Hepatocyte (in vitro differentiated cells): ENCODE measurements at regions not wholly inside any gene's neighbourhood (a gene's known extent, or its start where the extent isn't known, plus 50 kb on each side); places are given as distances from the start of the nearest gene placed in this dataset.

Experiments
- DNase-seq: peaks from one replicate; pipeline ENCODE4 v3.0.0-alpha.2; 2016; ENCODE audit warnings: low spot score
- H2AFZ ChIP-seq: fragments of 200-600 bp; sonication (generic); 2 replicates; pipeline ENCODE4 v1.6.0; 2016; ENCODE audit warnings: antibody characterized with exemption, mild to moderate bottlenecking
- H3K27ac ChIP-seq: fragments of 200-600 bp; sonication (generic); 2 replicates; pipeline ENCODE4 v1.5.1; 2016; ENCODE audit warnings: mild to moderate bottlenecking
- H3K27me3 ChIP-seq: fragments of 200-600 bp; sonication (generic); 2 replicates; pipeline ENCODE4 v1.6.1; 2016
- H3K36me3 ChIP-seq: fragments of 200-600 bp; sonication (generic); replicated peaks from 2 replicates; pipeline ENCODE4 v1.5.1; 2016; ENCODE audit warnings: low read depth; ENCODE audit not compliant: insufficient read depth
- H3K4me1 ChIP-seq: fragments of 200-600 bp; sonication (generic); 2 replicates; pipeline ENCODE4 v1.5.1; 2016; ENCODE audit warnings: mild to moderate bottlenecking, moderate library complexity; ENCODE audit not compliant: insufficient read depth
- H3K4me2 ChIP-seq: fragments of 200-600 bp; sonication (generic); 2 replicates; pipeline ENCODE4 v1.6.0; 2016
- H3K4me3 ChIP-seq: fragments of 200-600 bp; sonication (generic); 2 replicates; pipeline ENCODE4 v1.5.1; 2016; ENCODE audit warnings: mild to moderate bottlenecking
- H3K79me2 ChIP-seq: fragments of 200-600 bp; sonication (generic); 2 replicates; pipeline ENCODE4 v1.6.0; 2017; ENCODE audit warnings: mild to moderate bottlenecking
- H3K9me2 ChIP-seq: fragments of 200-600 bp; sonication (generic); replicated peaks from 2 replicates; pipeline ENCODE4 v1.6.0; 2017; ENCODE audit warnings: mild to moderate bottlenecking; ENCODE audit not compliant: insufficient read depth
- H3K9me3 ChIP-seq: fragments of 200-600 bp; sonication (generic); 2 replicates; pipeline ENCODE4 v1.5.1; 2016; ENCODE audit warnings: low read depth, mild to moderate bottlenecking
- H4K20me1 ChIP-seq: fragments of 200-600 bp; sonication (generic); 2 replicates; pipeline ENCODE4 v1.6.0; 2016; ENCODE audit warnings: mild to moderate bottlenecking; ENCODE audit not compliant: insufficient read depth, poor library complexity, severe bottlenecking
- CTCF ChIP-seq: fragments of 200-600 bp; sonication (generic); IDR thresholded peaks from 2 replicates; pipeline ENCODE4 v1.5.1; 2016; ENCODE audit warnings: antibody characterized with exemption, mild to moderate bottlenecking; ENCODE audit not compliant: poor library complexity
- EZH2 ChIP-seq: fragments of 200-600 bp; sonication (generic); IDR thresholded peaks from 2 replicates; pipeline ENCODE4 v1.6.1; 2016; ENCODE audit warnings: antibody characterized with exemption, mild to moderate bottlenecking, borderline replicate concordance
- EZH2phosphoT487 ChIP-seq: fragments of 200-600 bp; sonication (generic); IDR thresholded peaks from one replicate; pipeline ENCODE4 v1.6.1; 2018; ENCODE audit warnings: antibody characterized with exemption, mild to moderate bottlenecking, low read depth, moderate library complexity; ENCODE audit not compliant: unreplicated experiment, severe bottlenecking
- WGBS: methylation state at CpG from one replicate; pipeline ENCODE4 v1.1.6; 2016; ENCODE audit warnings: low lambda C conversion rate; ENCODE audit errors: missing lambda C conversion rate; 5-methylcytosine and 5-hydroxymethylcytosine counted together

GRCh38 chr6:50437901-50438300, 275.4 kb upstream of the TFAP2D start:
- Histone ChIP-seq H3K4me1 (no peaks in the 10 kb centered on the region), H3K27me3 (no peaks in the 10 kb centered on the region), H3K27ac (no peak overlapping the region), H3K4me2 (no peak overlapping the region), H3K36me3 (no peaks in the 10 kb centered on the region), H2AFZ (no peak overlapping the region), H3K79me2 (no peaks in the 10 kb centered on the region), H3K9me3 (no peaks in the 10 kb centered on the region), H4K20me1 (no peaks in the 10 kb centered on the region), H3K4me3 (no peak overlapping the region), H3K9me2 (no peaks in the 10 kb centered on the region)
- DNase-seq: no peak
- TF ChIP-seq CTCF: no peak
- TF ChIP-seq EZH2phosphoT487: no peak
- TF ChIP-seq EZH2: no peak
- 85% methylated on average over 1 of the region's 1 CpG for WGBS

DNA sequence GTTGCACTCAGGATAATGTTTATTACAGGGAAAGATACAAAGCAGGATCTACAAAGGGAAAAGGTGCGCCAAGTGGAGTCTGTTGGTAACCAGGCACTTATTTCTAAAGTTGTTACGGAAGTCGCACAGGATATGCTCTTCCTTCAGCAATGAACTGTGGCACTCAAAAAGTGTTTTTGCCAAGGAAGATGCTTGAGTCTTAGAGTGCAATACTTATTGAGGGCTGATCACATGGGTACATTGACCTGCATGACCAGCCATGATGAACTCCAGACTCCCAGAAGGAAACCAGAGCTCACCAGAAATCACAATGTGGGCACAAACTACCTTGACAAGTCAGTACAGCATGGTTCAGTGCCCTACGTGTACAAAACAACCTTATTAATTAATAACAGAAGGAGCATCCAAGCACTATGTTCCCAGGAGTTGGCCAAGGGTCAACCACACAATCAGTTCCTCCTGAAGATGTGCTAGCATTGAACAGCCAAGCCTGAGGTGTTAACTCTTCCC, 270.7 kb upstream of the TFAP2D start:
- H3K79me2 ChIP-seq: no peaks in the 10 kb centered on the region
- TF ChIP-seq EZH2 (no peak), CTCF (no peak), EZH2phosphoT487 (no peak)
- H4K20me1 ChIP-seq: no peaks in the 10 kb centered on the region
- WGBS: 88% methylated on average over 4 of the region's 4 CpGs
- H3K9me3 ChIP-seq: no peaks in the 10 kb centered on the region
- no peak overlapping the region for H2AFZ ChIP-seq
- no peak overlapping the region for H3K4me3 ChIP-seq
- H3K4me1 ChIP-seq: no peaks in the 10 kb centered on the region
- H3K36me3 ChIP-seq: no peaks in the 10 kb centered on the region
- no peak overlapping the region for H3K4me2 ChIP-seq
- H3K9me2 ChIP-seq: no peaks in the 10 kb centered on the region
- no peaks in the 10 kb centered on the region for H3K27me3 ChIP-seq
- no peak for DNase-seq
- no peak overlapping the region for H3K27ac ChIP-seq

- H3K36me3 ChIP-seq: no peaks in the 10 kb centered on the region
- no peaks in the 10 kb centered on the region for H3K79me2 ChIP-seq
- H3K4me1 ChIP-seq: no peaks in the 10 kb centered on the region
- no peaks in the 10 kb centered on the region for H4K20me1 ChIP-seq
- no peak overlapping the region for H2AFZ ChIP-seq
- DNase-seq: no peak
- no peak overlapping the region for H3K4me3 ChIP-seq
- TF ChIP-seq EZH2phosphoT487: no peak
- no peaks in the 10 kb centered on the region for H3K9me2 ChIP-seq
- no peaks in the 10 kb centered on the region for H3K27me3 ChIP-seq
- H3K4me2 ChIP-seq: no peak overlapping the region
- H3K27ac ChIP-seq: no peak overlapping the region
- no peaks in the 10 kb centered on the region for H3K9me3 ChIP-seq
- whole genome bisulfite sequencing: 92% methylated on average over 3 of the region's 3 CpGs
Measured at GRCh38 chr6:50443144-50443543, 270.2 kb upstream of the TFAP2D start.

- H3K4me1 ChIP-seq: no peaks in the 10 kb centered on the region
- H3K9me3 ChIP-seq: no peaks in the 10 kb centered on the region
- 79% methylated on average over 2 of the region's 2 CpGs for WGBS
- no peak overlapping the region for H3K4me2 ChIP-seq
- H3K36me3 ChIP-seq: no peaks in the 10 kb centered on the region
- H3K79me2 ChIP-seq: no peaks in the 10 kb centered on the region
- no peak overlapping the region for H2AFZ ChIP-seq
- no peak for DNase-seq
- H3K27ac ChIP-seq: no peak overlapping the region
- no peaks in the 10 kb centered on the region for H4K20me1 ChIP-seq
- H3K27me3 ChIP-seq: no peaks in the 10 kb centered on the region
- H3K4me3 ChIP-seq: no peak overlapping the region
- no peaks in the 10 kb centered on the region for H3K9me2 ChIP-seq
- TF ChIP-seq EZH2phosphoT487 (no peak), CTCF (no peak), EZH2 (no peak)
Measured at GRCh38 chr6:50449128-50449527, 264.2 kb upstream of the TFAP2D start.
